Activated CD8-positive, alpha-beta T cell treated with anti-CD3 and anti-CD28 coated beads for 36 hours (primary cell): ENCODE measurements at regions not wholly inside any gene's neighbourhood (a gene's known extent, or its start where the extent isn't known, plus 50 kb on each side); places are given as distances from the start of the nearest gene placed in this dataset. TPM values are rescaled to one million over a fixed set of nuclear protein-coding genes. Genes with fewer than 3 reads are reported as not detected.

Source experiments
- ATAC-seq: fragments of 200-7000 bp; cut with Tn5 transposase; one replicate; pipeline ENCODE4 v1.10.0; 2021; ENCODE audit warnings: mild to moderate bottlenecking, moderate library complexity
- CTCF ChIA-PET: fragments of 350-600 bp; sonication (Branson Sonifier 250); formaldehyde crosslinking; loops from one replicate; lab custom pipeline; 2021; ENCODE audit warnings: antibody characterized with exemption; lab: Charles Lee
- POLR2A ChIA-PET: fragments of 350-600 bp; sonication (Branson Sonifier 250); formaldehyde crosslinking; loops from one replicate; lab custom pipeline; 2021; ENCODE audit warnings: antibody characterized with exemption; lab: Charles Lee
- DNase-seq: peaks from one replicate; pipeline ENCODE4 v3.0.0-alpha.2; 2020
- H3K27ac Mint-ChIP-seq: one replicate; pipeline ENCODE4 v1.8.0; 2021; ENCODE audit warnings: mild to moderate bottlenecking, mixed read lengths
- H3K27me3 Mint-ChIP-seq: one replicate; pipeline ENCODE4 v1.8.0; 2021; ENCODE audit warnings: mixed read lengths
- H3K36me3 Mint-ChIP-seq: one replicate; pipeline ENCODE4 v1.8.0; 2021; ENCODE audit warnings: low read depth, mixed read lengths
- H3K4me1 Mint-ChIP-seq: one replicate; pipeline ENCODE4 v1.8.0; 2021; ENCODE audit warnings: low read depth, mixed read lengths
- H3K4me3 Mint-ChIP-seq: one replicate; pipeline ENCODE4 v1.8.0; 2021; ENCODE audit warnings: mild to moderate bottlenecking, moderate library complexity, mixed read lengths
- H3K9me3 Mint-ChIP-seq: one replicate; pipeline ENCODE4 v1.8.0; 2021; ENCODE audit warnings: mixed read lengths
- CTCF ChIP-seq: fragments of 200-600 bp; IDR thresholded peaks from one replicate; pipeline ENCODE4 v1.8.0; 2022; ENCODE audit warnings: antibody characterized with exemption, mild to moderate bottlenecking
- intact Hi-C: fragments of 100-400 bp; cut with micrococcal nuclease; formaldehyde crosslinking; loops from one replicate; pipeline ENCODE4 v1.10.0; 2022
- microRNA-seq: library from miRNA; unstranded; fragments of <30 nt; microRNA quantifications from one replicate; pipeline ENCODE4 v1.2.0, GENCODE V29; 2022; ENCODE audit warnings: borderline microRNAs expressed, borderline replicate concordance

DNA sequence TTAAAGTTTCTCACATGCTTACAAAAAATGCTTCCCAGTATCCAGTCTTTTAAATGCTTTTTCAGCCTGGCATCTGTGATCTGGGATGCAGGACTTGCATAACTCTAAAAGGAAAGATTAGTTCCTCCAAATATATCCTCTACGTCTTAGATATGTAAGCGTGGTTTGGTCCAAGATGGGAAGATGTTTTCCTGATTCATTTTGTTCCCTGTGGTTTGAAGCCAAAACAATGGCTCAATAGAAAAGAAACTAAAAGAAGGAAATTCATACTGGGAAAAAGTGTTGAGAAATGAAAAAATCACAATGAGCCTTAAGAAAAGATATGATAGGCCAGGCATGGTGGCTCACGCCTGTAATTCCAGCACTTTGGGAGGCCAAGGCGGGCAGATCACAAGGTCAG lies 1002.8 kb downstream of the NAALADL2 start:
- intact Hi-C loops = no loop called here
- TF ChIP-seq CTCF = no peak
- ChIA-PET POLR2A (no interaction called here), CTCF (no interaction called here)
- Mint-ChIP-seq H3K36me3 (no peaks in the 10 kb centered on the region), H3K4me3 (no peak overlapping the region), H3K4me1 (no peaks in the 10 kb centered on the region), H3K27ac (no peak overlapping the region), H3K9me3 (no peaks in the 10 kb centered on the region), H3K27me3 (no peaks in the 10 kb centered on the region)
- ATAC-seq = no peak
- no peak for DNase-seq

Small RNAs in the stretch of these regions (microRNA-seq; reads per million reads assigned to microRNA genes)
- not detected for gene MIR7977
